Adrenal gland (tissue), 9 donors: ENCODE measurements at regions not wholly inside any gene's neighbourhood (a gene's known extent, or its start where the extent isn't known, plus 50 kb on each side); places are given as distances from the start of the nearest gene placed in this dataset.

Experiments used
- DNase-seq, 7 donors: peaks; one replicate each; pipeline ENCODE4 v3.0.0-alpha.2; 2019 to 2020
- H3K27ac ChIP-seq, 5 donors: fragments of 200-600 bp; sonication (generic) in 4 of 5; 1 replicate in 3 of 5; 2 replicates in 2 of 5; pipeline versions ENCODE4 v1.5.1 to v1.8.0; 2016 to 2020; ENCODE audit warnings: mild to moderate bottlenecking in 1 of 5
- H3K27me3 ChIP-seq: fragments of 200-600 bp; 2 replicates; pipeline ENCODE4 v1.8.0; 2021
- H3K36me3 ChIP-seq, 2 donors: fragments of 200-600 bp; replicated peaks in 1 of 2; 1 replicate in 1 of 2; 2 replicates in 1 of 2; pipeline versions ENCODE4 v1.5.1 to v1.8.0; 2018 to 2022
- H3K4me1 ChIP-seq, 2 donors: fragments of 200-600 bp; replicated peaks in 1 of 2; 1 replicate in 1 of 2; 2 replicates in 1 of 2; pipeline versions ENCODE4 v1.5.1 to v1.8.0; 2018 to 2021
- H3K4me3 ChIP-seq, 4 donors: fragments of 200-600 bp; sonication (generic) in 3 of 4; one replicate each; pipeline ENCODE4 v1.5.1; 2016 to 2018
- H3K9me3 ChIP-seq, 3 donors: fragments of 200-600 bp; sonication (generic) in 1 of 3; replicated peaks in 1 of 3; 1 replicate in 2 of 3; 2 replicates in 1 of 3; pipeline versions ENCODE4 v1.5.1 to v1.8.0; 2016 to 2021
- CTCF ChIP-seq, 6 experiments: fragments of 450-650 bp in 4 of 6; fragments of 200-600 bp in 2 of 6; sonication (generic) in 1 of 6; IDR thresholded peaks; 1 replicate in 5 of 6; 2 replicates in 1 of 6; pipeline versions ENCODE4 v1.5.1 to v1.8.0; 2016 to 2021; ENCODE audit warnings: antibody characterized with exemption in 6 of 6, mild to moderate bottlenecking in 2 of 6, moderate library complexity in 1 of 6
- POLR2A ChIP-seq, 2 donors: fragments of 450-650 bp; IDR thresholded peaks; one replicate each; pipeline ENCODE4 v1.6.1; 2017; ENCODE audit warnings: antibody characterized with exemption in 2 of 2, mild to moderate bottlenecking in 2 of 2, moderate library complexity in 1 of 2
- WGBS, 4 donors: extraction: QIAGEN DNeasy Blood & Tissue Kit in 2 of 4; methylation state at CpG; one replicate each; pipeline versions ENCODE4 v1.1.5 to v1.1.7; 2013 to 2017; 5-methylcytosine and 5-hydroxymethylcytosine counted together
- intact Hi-C, 2 donors: fragments of 100-400 bp; cut with DNase I; formaldehyde crosslinking; loops; one replicate each; pipeline versions ENCODE4 v1.14.1 to v1.15.0; 2022 to 2023
- donor health status: healthy with polysubstance abuse.
- donor health status: Bipolar disorder and iron deficiency.
- donor health status: DM: yes; HTN: yes; CAD: no.
- donor health status: DM: no; HTN: no; CAD: no.
- donor health status: DM: no; HTN: no; CAD: no.

DNA sequence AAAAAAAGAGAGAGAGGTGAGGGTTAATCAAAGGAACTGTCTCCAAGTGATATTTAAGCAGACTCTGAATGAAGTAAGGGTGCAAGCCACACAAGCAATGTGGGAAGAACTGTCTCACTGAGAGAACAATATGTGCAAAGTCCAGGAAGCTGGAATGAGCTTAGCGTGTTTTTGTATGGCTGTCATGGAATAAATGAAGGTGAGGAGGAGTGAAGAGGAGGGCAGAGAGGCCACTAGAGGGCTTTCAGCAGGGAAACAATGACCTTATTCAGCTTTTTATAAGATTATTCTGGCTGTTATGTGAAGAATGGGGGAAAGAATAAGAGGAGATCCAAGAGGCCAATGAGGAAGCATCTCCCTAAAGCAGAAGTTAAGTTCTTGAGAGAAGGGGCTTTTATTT, 86.9 kb upstream of the COL8A1 start:
- TF ChIP-seq POLR2A (IDR thresholded peaks at IDR 0.05) (no peak), CTCF (IDR thresholded peaks at IDR 0.05) (no peak)
- DNase-seq, result no peak
- intact Hi-C loops, result no loop called here
- no peaks in the 10 kb centered on the region for H3K36me3 ChIP-seq
- no peaks in the 10 kb centered on the region for H3K9me3 ChIP-seq
- WGBS, 4 donors, result 72 to 87% (median 82%) methylated on average over 1 of the region's 1 CpG
- no peak overlapping the region for H3K27ac ChIP-seq
- H3K4me3 ChIP-seq, result no peak overlapping the region
- no peaks in the 10 kb centered on the region for H3K27me3 ChIP-seq
- no peaks in the 10 kb centered on the region for H3K4me1 ChIP-seq

DNA sequence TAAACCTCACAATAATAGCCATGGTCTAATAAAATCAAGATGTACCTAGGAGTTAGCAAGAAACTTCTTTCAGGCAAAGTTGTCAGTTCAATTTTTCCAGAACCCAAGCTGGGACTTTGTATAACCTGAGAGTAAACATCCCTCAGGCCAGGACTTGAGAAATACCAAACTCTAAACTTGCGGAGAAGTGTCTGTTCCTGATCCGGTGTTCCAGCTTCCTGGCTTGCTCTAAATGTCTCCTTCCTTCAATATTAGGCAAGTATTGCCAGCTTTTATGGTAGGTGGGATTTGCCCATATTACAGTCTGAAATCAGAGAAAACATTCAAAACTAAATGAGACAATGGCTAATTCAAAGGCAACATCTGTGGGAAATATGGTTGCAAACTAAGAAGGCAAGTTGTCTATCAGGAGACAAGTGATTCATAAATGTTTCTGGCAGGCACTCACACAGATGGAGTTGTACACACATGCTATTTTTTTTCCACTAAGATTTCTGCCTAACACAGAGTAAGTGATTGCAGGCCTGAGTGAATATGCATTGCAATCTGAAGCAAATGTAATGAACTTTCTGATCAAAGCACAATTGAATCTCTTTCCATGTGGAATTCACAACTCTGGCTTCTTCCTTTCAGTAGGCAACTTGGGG, 88.3 kb upstream of the COL8A1 start:
- no peaks in the 10 kb centered on the region for H3K27me3 ChIP-seq
- no peak overlapping the region for H3K27ac ChIP-seq
- H3K36me3 ChIP-seq, result no peaks in the 10 kb centered on the region
- WGBS, 4 donors, result 69 to 82% (median 75%) methylated on average over 2 of the region's 2 CpGs
- no peaks in the 10 kb centered on the region for H3K4me1 ChIP-seq
- H3K4me3 ChIP-seq, result no peak overlapping the region
- intact Hi-C loops, result no loop called here
- H3K9me3 ChIP-seq, result no peaks in the 10 kb centered on the region
- DNase-seq, result no peak
- no peak for TF ChIP-seq POLR2A (IDR thresholded peaks at IDR 0.05)
- no peak for TF ChIP-seq CTCF (IDR thresholded peaks at IDR 0.05)

DNA sequence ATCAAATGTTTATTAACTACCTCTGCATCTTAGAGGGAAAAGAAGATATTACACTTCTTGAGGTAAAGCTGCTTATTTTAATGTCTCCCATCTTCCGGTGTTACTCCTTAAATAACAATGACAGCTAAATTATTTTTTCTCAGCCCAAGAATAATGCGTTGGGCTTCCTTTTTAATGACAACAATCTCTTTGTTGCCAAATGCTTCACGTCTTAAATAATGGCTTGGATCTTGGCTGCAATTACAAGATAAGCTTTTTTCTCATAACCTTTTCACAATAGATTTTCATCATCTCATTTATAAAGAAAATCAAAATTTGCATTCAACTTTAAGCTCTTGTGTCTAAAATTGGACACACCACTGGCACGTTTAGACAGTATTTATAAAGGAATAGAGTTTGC, 89.2 kb upstream of the COL8A1 start:
- DNase-seq, result no peak
- Histone ChIP-seq H3K27me3 (no peaks in the 10 kb centered on the region), H3K27ac (peak overlapping the region in 1 of 5 donors; percentile 28), H3K4me3 (no peak overlapping the region), H3K4me1 (no peaks in the 10 kb centered on the region), H3K9me3 (no peaks in the 10 kb centered on the region), H3K36me3 (no peaks in the 10 kb centered on the region)
- WGBS, 4 donors, result 35 to 46% (median 37%) methylated on average over 4 of the region's 4 CpGs
- intact Hi-C loops, result no loop called here
- TF ChIP-seq POLR2A (IDR thresholded peaks at IDR 0.05) (no peak), CTCF (IDR thresholded peaks at IDR 0.05) (no peak)

- no peaks in the 10 kb centered on the region for H3K9me3 ChIP-seq
- peak overlapping the region in 1 of 5 donors; percentile 28 for H3K27ac ChIP-seq
- TF ChIP-seq CTCF (IDR thresholded peaks at IDR 0.05) (no peak), POLR2A (IDR thresholded peaks at IDR 0.05) (no peak)
- intact Hi-C loops, result no loop called here
- no peaks in the 10 kb centered on the region for H3K4me1 ChIP-seq
- H3K36me3 ChIP-seq, result no peaks in the 10 kb centered on the region
- WGBS, 4 donors, result 33 to 59% (median 56%) methylated on average over 1 of the region's 1 CpG
- no peak overlapping the region for H3K4me3 ChIP-seq
- H3K27me3 ChIP-seq, result no peaks in the 10 kb centered on the region
- DNase-seq, result no peak
These were observed 89.7 kb upstream of the COL8A1 start for GRCh38 chr3:99548674-99549073.
